ENCODE measurements at regions not wholly inside any gene's neighbourhood (a gene's known extent, or its start where the extent isn't known, plus 50 kb on each side); places are given as distances from the start of the nearest gene placed in this dataset.

DNA sequence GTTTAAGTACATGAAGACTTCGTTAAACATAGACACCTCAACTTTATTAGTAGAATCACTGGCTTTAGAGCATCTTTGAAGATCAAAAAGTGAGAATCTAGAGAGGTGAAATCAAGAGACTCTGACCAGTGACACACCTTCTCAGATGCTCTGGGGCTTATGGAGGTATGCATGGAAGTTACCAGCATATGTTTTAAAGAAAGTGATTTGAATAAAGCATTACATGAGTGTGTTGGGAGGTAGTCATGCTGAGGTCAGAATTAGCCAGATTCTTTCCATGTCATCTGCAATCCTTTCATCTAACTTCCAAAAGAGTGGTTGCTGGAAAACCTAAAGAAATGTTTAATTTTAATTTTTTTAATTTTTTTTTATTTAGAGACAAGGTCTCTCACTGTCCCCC is 658.0 kb upstream of the GOLIM4 start:
- H3K9me3 ChIP-seq (ENCODE audit: control insufficient read depth, low read depth, low read length), result no peaks in the 10 kb centered on the region
- H3K4me1 ChIP-seq (ENCODE audit: control insufficient read depth, low read depth, low read length), result no peaks in the 10 kb centered on the region
- no peaks in the 10 kb centered on the region for H3K27me3 ChIP-seq (ENCODE audit: control insufficient read depth, insufficient read depth, low read length)
- no peak overlapping the region for H3K4me3 ChIP-seq (ENCODE audit: low read length)
- no peaks in the 10 kb centered on the region for H3K36me3 ChIP-seq (ENCODE audit: control insufficient read depth, low read depth, low read length)
- H3K27ac ChIP-seq (ENCODE audit: low read length), result no peak overlapping the region
- no peak overlapping the region for H3K9ac ChIP-seq (ENCODE audit: low read length)

DNA sequence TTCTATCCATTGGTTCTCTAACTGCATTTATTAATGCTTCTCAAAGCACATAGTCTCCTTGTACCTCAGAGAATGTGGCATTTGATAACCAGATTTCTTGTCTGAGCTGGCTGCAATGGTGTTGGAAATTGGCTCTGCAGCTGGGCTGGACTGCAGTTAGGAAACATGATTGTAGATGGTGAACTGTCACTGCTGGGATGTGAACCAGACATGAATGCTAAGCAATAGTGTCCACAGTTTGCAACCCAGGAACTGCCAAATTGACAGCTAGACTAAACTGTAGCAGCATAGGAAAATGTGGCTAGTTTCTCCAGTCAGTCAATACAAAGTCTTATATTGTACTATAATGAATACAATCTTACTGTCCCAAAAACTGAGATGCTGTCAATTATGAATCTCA is 656.6 kb upstream of the GOLIM4 start:
- no peak overlapping the region for H3K27ac ChIP-seq (ENCODE audit: low read length)
- H3K4me3 ChIP-seq (ENCODE audit: low read length), result no peak overlapping the region
- no peaks in the 10 kb centered on the region for H3K27me3 ChIP-seq (ENCODE audit: control insufficient read depth, insufficient read depth, low read length)
- H3K36me3 ChIP-seq (ENCODE audit: control insufficient read depth, low read depth, low read length), result no peaks in the 10 kb centered on the region
- no peaks in the 10 kb centered on the region for H3K9me3 ChIP-seq (ENCODE audit: control insufficient read depth, low read depth, low read length)
- no peak overlapping the region for H3K9ac ChIP-seq (ENCODE audit: low read length)
- no peaks in the 10 kb centered on the region for H3K4me1 ChIP-seq (ENCODE audit: control insufficient read depth, low read depth, low read length)

DNA sequence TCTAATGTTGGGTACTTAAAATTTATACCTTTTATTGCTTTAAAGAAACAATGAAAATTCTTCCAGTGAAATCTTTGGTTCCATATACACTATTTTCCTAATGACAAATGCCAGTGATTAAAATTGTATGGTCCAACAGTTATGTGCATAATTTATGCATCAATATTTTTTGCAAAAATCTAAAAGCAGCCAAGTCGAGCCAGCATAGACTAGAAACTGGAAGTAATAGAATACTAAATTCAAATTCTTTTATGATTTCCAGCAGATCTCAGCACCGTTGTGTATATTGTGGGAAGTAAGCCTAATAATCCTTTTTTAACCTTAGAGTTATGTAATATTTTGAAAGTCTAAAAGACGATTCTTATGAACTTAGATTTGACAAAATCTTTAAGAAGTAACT is 652.0 kb upstream of the GOLIM4 start:
- no peaks in the 10 kb centered on the region for H3K4me1 ChIP-seq (ENCODE audit: control insufficient read depth, low read depth, low read length)
- H3K27me3 ChIP-seq (ENCODE audit: control insufficient read depth, insufficient read depth, low read length), result no peaks in the 10 kb centered on the region
- no peaks in the 10 kb centered on the region for H3K9me3 ChIP-seq (ENCODE audit: control insufficient read depth, low read depth, low read length)
- no peaks in the 10 kb centered on the region for H3K36me3 ChIP-seq (ENCODE audit: control insufficient read depth, low read depth, low read length)
- no peak overlapping the region for H3K27ac ChIP-seq (ENCODE audit: low read length)
- H3K4me3 ChIP-seq (ENCODE audit: low read length), result no peak overlapping the region
- H3K9ac ChIP-seq (ENCODE audit: low read length), result no peak overlapping the region

DNA sequence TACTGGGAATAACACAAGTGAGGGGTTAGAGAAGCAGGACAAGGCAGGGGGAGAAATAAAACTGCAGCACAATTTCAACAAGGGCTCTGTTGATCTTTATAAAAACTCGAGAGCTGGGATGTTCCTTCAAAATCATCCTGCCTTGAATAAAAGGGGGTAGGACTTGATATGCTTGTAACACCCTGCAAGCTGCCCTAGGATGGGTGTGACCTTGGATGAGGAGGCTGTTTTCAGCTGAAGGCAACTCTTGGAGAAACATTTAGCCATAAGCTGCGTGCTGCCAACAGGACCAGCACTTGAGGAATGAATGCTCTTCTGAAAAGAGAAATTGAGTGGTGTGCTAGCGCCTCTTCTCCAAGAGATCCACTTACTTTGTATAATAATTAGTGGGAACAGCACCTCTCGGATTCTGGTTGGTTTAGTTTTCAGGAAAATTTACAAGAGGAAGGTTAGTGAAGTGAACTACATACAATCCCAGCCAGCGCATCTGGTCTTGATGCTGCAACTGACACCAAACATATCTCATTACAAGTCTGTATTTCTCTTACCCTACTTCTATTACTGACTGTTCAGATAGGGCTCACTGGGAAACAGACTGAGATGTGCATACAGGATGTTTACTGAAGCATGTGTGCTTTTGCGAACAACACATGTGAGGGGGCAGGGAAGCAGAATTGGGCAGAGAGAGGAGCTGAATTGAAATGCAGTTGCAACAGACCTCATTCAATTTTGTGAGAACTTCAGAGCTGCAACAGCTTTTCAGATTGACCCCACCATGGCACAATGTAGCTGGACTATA is 643.0 kb upstream of the GOLIM4 start:
- no peak overlapping the region for H3K27ac ChIP-seq (ENCODE audit: low read length)
- no peak overlapping the region for H3K9ac ChIP-seq (ENCODE audit: low read length)
- H3K36me3 ChIP-seq (ENCODE audit: control insufficient read depth, low read depth, low read length), result no peaks in the 10 kb centered on the region
- H3K27me3 ChIP-seq (ENCODE audit: control insufficient read depth, insufficient read depth, low read length), result no peaks in the 10 kb centered on the region
- peaks cover 7% of the 10 kb centered on the region for H3K4me1 ChIP-seq (ENCODE audit: control insufficient read depth, low read depth, low read length)
- no peaks in the 10 kb centered on the region for H3K9me3 ChIP-seq (ENCODE audit: control insufficient read depth, low read depth, low read length)
- H3K4me3 ChIP-seq (ENCODE audit: low read length), result no peak overlapping the region

DNA sequence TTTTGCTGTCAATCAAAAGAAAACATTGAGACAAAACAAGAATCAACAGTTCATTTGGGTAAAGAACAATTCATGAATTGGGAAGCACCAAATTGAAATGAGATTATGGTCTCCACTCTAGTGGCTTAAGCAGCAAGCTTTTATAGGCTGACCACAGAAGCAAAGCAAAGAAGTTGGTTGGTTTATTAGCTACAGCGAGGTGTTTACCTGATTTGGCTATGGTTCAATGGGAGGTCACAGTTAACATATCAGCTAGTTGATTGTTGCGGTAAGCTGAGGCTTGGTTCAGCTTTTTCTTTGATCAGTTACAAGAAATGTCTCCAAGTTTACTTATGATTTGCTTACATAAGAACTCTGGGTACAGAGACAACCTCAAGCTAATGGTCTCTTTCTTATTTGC is 640.5 kb upstream of the GOLIM4 start:
- H3K27me3 ChIP-seq (ENCODE audit: control insufficient read depth, insufficient read depth, low read length), result no peaks in the 10 kb centered on the region

DNA sequence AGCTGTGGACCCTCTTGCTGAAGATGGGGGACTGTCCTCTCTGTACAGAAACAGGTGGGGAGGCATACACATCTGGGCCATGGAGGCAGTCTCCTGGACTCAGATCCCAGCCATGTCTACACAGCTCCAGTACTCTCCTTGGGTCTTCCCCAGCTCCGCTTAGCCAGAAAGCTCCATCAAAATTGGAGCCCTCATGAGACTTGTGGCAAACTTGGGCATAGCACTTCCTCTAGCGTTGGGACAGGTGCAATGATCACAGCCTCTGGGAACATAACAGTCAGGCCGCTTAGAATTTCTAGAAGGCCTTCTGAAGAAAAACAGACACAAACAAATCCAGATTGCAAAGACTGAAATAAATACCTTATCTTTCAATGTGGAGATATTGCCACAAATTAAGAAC is 634.3 kb upstream of the GOLIM4 start:
- H3K4me1 ChIP-seq (ENCODE audit: control insufficient read depth, low read depth, low read length), result no peaks in the 10 kb centered on the region
- H3K4me3 ChIP-seq (ENCODE audit: low read length), result no peak overlapping the region
- no peaks in the 10 kb centered on the region for H3K9me3 ChIP-seq (ENCODE audit: control insufficient read depth, low read depth, low read length)
- no peaks in the 10 kb centered on the region for H3K36me3 ChIP-seq (ENCODE audit: control insufficient read depth, low read depth, low read length)
- no peak overlapping the region for H3K27ac ChIP-seq (ENCODE audit: low read length)
- no peak overlapping the region for H3K9ac ChIP-seq (ENCODE audit: low read length)
- no peaks in the 10 kb centered on the region for H3K27me3 ChIP-seq (ENCODE audit: control insufficient read depth, insufficient read depth, low read length)

More for the DNA sequence above, 640.5 kb upstream of the GOLIM4 start:
- no peak overlapping the region for H3K27ac ChIP-seq (ENCODE audit: low read length)
- no peaks in the 10 kb centered on the region for H3K36me3 ChIP-seq (ENCODE audit: control insufficient read depth, low read depth, low read length)
- peaks cover 7% of the 10 kb centered on the region for H3K4me1 ChIP-seq (ENCODE audit: control insufficient read depth, low read depth, low read length)
- H3K9me3 ChIP-seq (ENCODE audit: control insufficient read depth, low read depth, low read length), result no peaks in the 10 kb centered on the region
- H3K4me3 ChIP-seq (ENCODE audit: low read length), result no peak overlapping the region
- H3K9ac ChIP-seq (ENCODE audit: low read length), result no peak overlapping the region

DNA sequence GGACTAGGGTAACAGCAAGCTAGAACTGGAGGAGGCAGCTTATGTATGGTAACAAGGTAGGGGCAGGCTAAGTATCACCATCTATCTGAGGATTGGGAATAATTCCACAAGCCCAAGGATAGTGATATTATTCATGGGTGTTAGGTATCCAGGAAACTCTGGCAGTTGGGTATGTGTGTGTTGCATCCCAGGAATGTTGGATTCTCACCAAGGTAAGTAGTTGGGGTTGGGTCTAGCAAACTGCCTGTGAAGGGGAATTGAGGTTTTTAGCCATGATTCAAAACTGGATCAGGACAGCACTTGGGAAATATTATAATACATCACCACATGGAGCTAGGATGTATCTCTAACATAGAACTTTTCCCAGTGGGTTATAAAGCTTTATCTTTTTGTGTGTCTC is 626.4 kb upstream of the GOLIM4 start:
- H3K9ac ChIP-seq (ENCODE audit: low read length), result no peak overlapping the region
- no peak overlapping the region for H3K27ac ChIP-seq (ENCODE audit: low read length)
- no peaks in the 10 kb centered on the region for H3K27me3 ChIP-seq (ENCODE audit: control insufficient read depth, insufficient read depth, low read length)
- H3K4me3 ChIP-seq (ENCODE audit: low read length), result no peak overlapping the region
- no peaks in the 10 kb centered on the region for H3K4me1 ChIP-seq (ENCODE audit: control insufficient read depth, low read depth, low read length)
- H3K9me3 ChIP-seq (ENCODE audit: control insufficient read depth, low read depth, low read length), result no peaks in the 10 kb centered on the region
- no peaks in the 10 kb centered on the region for H3K36me3 ChIP-seq (ENCODE audit: control insufficient read depth, low read depth, low read length)

DNA sequence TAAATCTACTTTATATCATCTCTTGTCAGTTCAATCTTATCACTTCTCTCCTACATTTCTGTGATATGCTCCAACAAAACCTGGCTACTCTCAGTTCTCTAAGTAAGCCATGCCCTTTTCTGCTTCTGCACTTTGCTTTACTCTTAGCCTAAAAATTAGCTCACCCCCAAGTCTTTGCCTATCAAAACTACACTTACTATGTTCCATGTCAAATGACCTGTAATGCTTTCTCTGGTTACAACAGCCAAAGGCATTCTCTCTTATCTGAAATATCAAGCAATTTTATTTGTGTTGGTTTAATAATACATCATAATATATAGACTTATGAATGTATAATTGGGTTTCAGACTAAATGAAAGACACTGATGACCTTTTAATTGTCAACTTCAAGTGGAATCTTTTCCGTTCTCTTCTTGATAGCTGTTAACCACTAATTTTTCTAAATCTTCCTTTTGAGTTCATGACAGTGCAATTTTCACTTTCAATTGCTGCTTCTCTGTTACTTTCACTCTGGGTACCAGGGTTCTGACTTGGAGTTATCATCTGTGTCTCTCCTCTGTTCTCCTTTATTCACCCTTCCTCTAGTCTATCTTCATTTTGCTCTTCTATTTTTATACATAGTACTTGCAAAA is 619.0 kb upstream of the GOLIM4 start:
- Histone ChIP-seq H3K4me1 (ENCODE audit: control insufficient read depth, low read depth, low read length) (no peaks in the 10 kb centered on the region), H3K4me3 (ENCODE audit: low read length) (no peak overlapping the region), H3K36me3 (ENCODE audit: control insufficient read depth, low read depth, low read length) (no peaks in the 10 kb centered on the region), H3K9me3 (ENCODE audit: control insufficient read depth, low read depth, low read length) (no peaks in the 10 kb centered on the region), H3K27ac (ENCODE audit: low read length) (no peak overlapping the region), H3K9ac (ENCODE audit: low read length) (no peak overlapping the region), H3K27me3 (ENCODE audit: control insufficient read depth, insufficient read depth, low read length) (no peaks in the 10 kb centered on the region)

DNA sequence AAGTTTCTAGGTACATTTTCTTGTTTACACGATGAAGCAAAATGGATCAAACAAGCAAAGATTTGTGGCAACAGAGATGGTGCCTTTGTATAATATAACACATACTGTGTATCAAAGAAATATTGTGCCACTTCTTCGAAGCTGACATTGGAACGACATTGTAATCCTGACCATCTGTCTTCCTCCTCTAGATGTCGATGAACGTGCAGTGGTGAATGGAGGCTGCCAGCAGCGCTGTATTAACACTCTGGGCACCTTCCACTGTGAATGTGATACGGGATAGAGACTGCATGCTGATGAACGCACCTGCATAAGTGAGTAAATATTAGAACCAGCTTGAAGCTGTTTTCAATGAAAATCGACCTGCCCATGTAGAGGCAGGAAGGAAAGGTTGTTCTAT is 613.3 kb upstream of the GOLIM4 start:
- Histone ChIP-seq H3K9ac (ENCODE audit: low read length) (no peak overlapping the region), H3K27ac (ENCODE audit: low read length) (no peak overlapping the region), H3K27me3 (ENCODE audit: control insufficient read depth, insufficient read depth, low read length) (no peaks in the 10 kb centered on the region), H3K4me1 (ENCODE audit: control insufficient read depth, low read depth, low read length) (no peaks in the 10 kb centered on the region), H3K9me3 (ENCODE audit: control insufficient read depth, low read depth, low read length) (no peaks in the 10 kb centered on the region), H3K36me3 (ENCODE audit: control insufficient read depth, low read depth, low read length) (no peaks in the 10 kb centered on the region), H3K4me3 (ENCODE audit: low read length) (no peak overlapping the region)

DNA sequence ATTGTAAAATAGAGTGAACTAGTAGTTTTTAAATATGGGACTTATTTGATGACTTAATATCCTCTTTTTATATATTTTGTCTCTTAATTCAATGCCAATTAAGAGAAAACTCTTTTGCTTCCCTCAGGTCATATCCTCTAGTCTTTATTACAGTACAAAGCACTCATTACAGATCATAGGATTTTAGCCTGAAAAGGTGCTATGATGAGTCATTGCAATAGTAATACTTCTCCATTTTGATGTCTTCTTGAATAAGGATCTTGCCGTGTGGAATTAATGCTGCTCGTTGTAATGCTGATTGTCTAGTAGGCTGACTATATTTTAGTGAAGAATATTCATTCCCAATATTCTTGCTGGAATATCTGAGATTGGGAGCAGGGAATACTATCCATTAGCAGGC is 612.2 kb upstream of the GOLIM4 start:
- Histone ChIP-seq H3K27ac (ENCODE audit: low read length) (no peak overlapping the region), H3K36me3 (ENCODE audit: control insufficient read depth, low read depth, low read length) (no peaks in the 10 kb centered on the region), H3K9me3 (ENCODE audit: control insufficient read depth, low read depth, low read length) (no peaks in the 10 kb centered on the region), H3K27me3 (ENCODE audit: control insufficient read depth, insufficient read depth, low read length) (no peaks in the 10 kb centered on the region), H3K4me1 (ENCODE audit: control insufficient read depth, low read depth, low read length) (no peaks in the 10 kb centered on the region), H3K9ac (ENCODE audit: low read length) (no peak overlapping the region), H3K4me3 (ENCODE audit: low read length) (no peak overlapping the region)

DNA sequence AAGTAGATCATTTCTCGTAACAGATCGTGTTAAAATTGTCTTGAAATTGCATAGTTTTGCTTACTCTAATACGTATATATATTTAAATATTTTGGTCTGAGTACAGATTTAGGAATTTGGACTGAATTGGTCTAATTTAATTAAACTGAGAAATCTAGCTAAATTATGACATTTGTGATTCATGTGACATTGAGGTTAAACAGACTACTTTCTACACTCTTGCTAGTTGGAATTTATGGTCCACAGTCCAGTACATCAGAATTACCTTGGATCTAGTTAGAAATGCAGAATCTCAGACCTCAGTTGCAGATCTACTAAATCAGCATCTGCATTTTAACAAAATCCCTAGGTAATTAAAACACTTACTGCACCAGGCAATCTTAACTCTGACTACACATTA is 609.7 kb upstream of the GOLIM4 start:
- no peaks in the 10 kb centered on the region for H3K4me1 ChIP-seq (ENCODE audit: control insufficient read depth, low read depth, low read length)
- no peak overlapping the region for H3K4me3 ChIP-seq (ENCODE audit: low read length)
- H3K27me3 ChIP-seq (ENCODE audit: control insufficient read depth, insufficient read depth, low read length), result no peaks in the 10 kb centered on the region
- no peaks in the 10 kb centered on the region for H3K9me3 ChIP-seq (ENCODE audit: control insufficient read depth, low read depth, low read length)
- H3K9ac ChIP-seq (ENCODE audit: low read length), result no peak overlapping the region
- H3K36me3 ChIP-seq (ENCODE audit: control insufficient read depth, low read depth, low read length), result no peaks in the 10 kb centered on the region
- no peak overlapping the region for H3K27ac ChIP-seq (ENCODE audit: low read length)

DNA sequence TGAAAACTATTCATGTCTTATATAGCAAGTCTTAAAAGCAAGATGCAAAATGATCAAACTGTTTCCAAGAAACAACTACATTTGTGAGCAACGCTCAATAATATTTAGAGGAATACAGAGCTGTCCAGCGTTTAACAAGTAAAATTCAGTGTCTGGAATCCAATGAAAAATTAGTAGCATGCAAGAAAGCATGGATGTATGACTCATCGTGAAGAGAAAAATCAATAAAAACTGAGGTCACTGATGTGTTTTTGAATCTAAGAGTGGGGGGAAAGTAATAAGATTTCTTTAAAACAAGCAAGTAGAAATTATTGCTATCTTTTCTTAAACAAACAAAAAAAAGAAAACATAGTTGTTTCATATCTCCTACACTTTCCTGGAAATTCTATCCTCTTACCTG is 600.3 kb upstream of the GOLIM4 start:
- no peak overlapping the region for H3K9ac ChIP-seq (ENCODE audit: low read length)
- H3K27me3 ChIP-seq (ENCODE audit: control insufficient read depth, insufficient read depth, low read length), result no peaks in the 10 kb centered on the region
- H3K27ac ChIP-seq (ENCODE audit: low read length), result no peak overlapping the region
- H3K4me1 ChIP-seq (ENCODE audit: control insufficient read depth, low read depth, low read length), result peaks cover 21% of the 10 kb centered on the region
- no peaks in the 10 kb centered on the region for H3K36me3 ChIP-seq (ENCODE audit: control insufficient read depth, low read depth, low read length)
- H3K4me3 ChIP-seq (ENCODE audit: low read length), result no peak overlapping the region
- H3K9me3 ChIP-seq (ENCODE audit: control insufficient read depth, low read depth, low read length), result no peaks in the 10 kb centered on the region

Data from iPS-18a (cell line).